ENCODE measurements at regions not wholly inside any gene's neighbourhood (a gene's known extent, or its start where the extent isn't known, plus 50 kb on each side); places are given as distances from the start of the nearest gene placed in this dataset.

GRCh38 chr12:41981758-41982157 is 162.9 kb downstream of the GXYLT1 start:
- H3K27ac ChIP-seq = no peak overlapping the region
- TF ChIP-seq, protein P1, sequence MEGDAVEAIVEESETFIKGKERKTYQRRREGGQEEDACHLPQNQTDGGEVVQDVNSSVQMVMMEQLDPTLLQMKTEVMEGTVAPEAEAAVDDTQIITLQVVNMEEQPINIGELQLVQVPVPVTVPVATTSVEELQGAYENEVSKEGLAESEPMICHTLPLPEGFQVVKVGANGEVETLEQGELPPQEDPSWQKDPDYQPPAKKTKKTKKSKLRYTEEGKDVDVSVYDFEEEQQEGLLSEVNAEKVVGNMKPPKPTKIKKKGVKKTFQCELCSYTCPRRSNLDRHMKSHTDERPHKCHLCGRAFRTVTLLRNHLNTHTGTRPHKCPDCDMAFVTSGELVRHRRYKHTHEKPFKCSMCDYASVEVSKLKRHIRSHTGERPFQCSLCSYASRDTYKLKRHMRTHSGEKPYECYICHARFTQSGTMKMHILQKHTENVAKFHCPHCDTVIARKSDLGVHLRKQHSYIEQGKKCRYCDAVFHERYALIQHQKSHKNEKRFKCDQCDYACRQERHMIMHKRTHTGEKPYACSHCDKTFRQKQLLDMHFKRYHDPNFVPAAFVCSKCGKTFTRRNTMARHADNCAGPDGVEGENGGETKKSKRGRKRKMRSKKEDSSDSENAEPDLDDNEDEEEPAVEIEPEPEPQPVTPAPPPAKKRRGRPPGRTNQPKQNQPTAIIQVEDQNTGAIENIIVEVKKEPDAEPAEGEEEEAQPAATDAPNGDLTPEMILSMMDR (IDR thresholded peaks at IDR 0.05) = no peak
- no peak for TF ChIP-seq ZFX (IDR thresholded peaks at IDR 0.05; ENCODE audit: borderline replicate concordance)

DNA sequence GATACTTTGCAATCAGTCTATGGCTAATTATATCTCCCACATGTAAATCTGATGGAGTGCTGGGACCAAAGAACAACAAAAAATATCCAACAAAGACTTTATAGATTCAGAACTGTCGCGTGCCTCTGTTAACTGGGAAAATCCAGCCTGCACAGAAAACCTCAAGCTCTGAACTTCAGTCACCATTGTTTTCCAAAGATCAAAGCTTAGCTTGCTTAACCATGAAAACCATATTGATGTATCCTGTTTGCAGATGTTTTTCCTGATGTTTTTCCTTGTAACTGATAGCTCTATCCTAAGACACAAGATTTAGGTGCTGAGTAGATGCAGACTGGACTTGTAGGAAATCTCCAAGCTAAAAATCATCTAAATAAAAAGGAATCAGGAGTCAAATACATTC is 163.7 kb downstream of the GXYLT1 start:
- no peak overlapping the region for H3K27ac ChIP-seq
- no peak for TF ChIP-seq ZFX (IDR thresholded peaks at IDR 0.05; ENCODE audit: borderline replicate concordance)
- TF ChIP-seq, protein P1 (IDR thresholded peaks at IDR 0.05) = no peak

DNA sequence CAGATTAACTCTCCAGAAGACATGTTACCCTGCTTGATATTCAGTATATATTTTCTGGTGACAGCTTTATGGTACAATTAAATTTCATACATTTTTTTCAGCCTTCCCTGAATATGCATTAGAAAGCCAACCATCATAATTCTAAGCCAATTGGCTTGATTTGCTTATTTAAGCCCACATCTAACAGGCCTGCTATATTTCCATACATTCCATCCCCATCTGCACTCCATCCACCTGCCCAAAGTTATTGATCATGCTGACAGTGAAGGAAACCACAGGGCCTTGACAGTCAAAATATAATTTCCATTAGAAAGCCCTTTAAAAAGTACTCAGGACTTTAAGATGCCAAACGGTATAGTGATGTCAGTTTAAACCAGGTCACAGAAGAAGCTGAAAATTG is 164.3 kb downstream of the GXYLT1 start:
- TF ChIP-seq, protein P1 (IDR thresholded peaks at IDR 0.05) = no peak
- TF ChIP-seq ZFX (IDR thresholded peaks at IDR 0.05; ENCODE audit: borderline replicate concordance) = no peak
- H3K27ac ChIP-seq = no peak overlapping the region

- H3K27ac ChIP-seq = no peak overlapping the region
- TF ChIP-seq, protein P1 (IDR thresholded peaks at IDR 0.05) = no peak
- TF ChIP-seq ZFX (IDR thresholded peaks at IDR 0.05; ENCODE audit: borderline replicate concordance) = no peak
Observed at GRCh38 chr12:41979574-41979973, 165.1 kb downstream of the GXYLT1 start.

GRCh38 chr12:41972598-41972997 is 172.1 kb downstream of the GXYLT1 start:
- no peak overlapping the region for H3K27ac ChIP-seq
- no peak for TF ChIP-seq ZFX (IDR thresholded peaks at IDR 0.05; ENCODE audit: borderline replicate concordance)

DNA sequence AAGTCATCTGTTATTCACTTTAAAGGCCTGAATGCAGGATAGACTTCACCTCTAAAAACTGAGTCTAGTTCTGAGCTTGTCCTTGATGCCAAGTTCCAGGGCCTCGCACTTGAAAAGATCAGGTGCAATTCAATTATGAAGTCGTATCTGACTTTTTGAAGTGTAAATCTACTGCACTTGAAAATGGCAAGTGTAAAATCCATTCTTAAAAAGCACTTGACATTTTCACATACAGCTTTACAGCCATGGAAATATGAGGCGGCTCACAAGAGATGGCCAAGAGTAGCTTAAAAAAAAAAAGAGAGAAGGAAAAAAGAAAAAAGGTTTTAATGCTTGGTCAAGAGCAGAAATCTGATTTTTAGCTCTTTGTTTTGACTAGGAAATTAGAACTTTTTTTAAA is 172.5 kb downstream of the GXYLT1 start:
- TF ChIP-seq ZFX (IDR thresholded peaks at IDR 0.05; ENCODE audit: borderline replicate concordance) = no peak
- TF ChIP-seq, protein P1 (IDR thresholded peaks at IDR 0.05) = no peak
- no peak overlapping the region for H3K27ac ChIP-seq

- no peak overlapping the region for H3K27ac ChIP-seq
- TF ChIP-seq, protein P1 (IDR thresholded peaks at IDR 0.05) = no peak
- TF ChIP-seq ZFX (IDR thresholded peaks at IDR 0.05; ENCODE audit: borderline replicate concordance) = no peak
Observed at GRCh38 chr12:41970744-41971143, 173.9 kb downstream of the GXYLT1 start.

DNA sequence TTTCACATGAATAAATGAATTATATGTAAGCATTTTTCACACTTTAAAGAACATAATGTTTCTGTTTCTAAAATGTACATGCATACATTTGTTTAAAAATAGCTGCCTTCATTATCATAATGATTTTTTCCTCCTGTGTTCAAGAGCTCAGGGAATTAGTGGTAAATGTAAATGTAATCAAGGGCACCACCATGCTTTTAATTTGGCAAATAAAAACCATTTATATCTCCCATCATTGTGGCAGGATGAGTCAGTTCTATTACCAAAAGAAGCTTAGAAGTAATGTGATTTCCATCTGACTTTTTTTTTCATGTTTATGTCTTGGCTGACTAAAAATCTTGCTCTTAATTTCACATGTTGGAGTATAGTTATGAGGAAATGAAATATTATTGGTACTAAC is 176.1 kb downstream of the GXYLT1 start:
- H3K27ac ChIP-seq = no peak overlapping the region

More for the DNA sequence above, 176.1 kb downstream of the GXYLT1 start:
- no peak for TF ChIP-seq ZFX (IDR thresholded peaks at IDR 0.05; ENCODE audit: borderline replicate concordance)
- TF ChIP-seq, protein P1 (IDR thresholded peaks at IDR 0.05) = no peak
